ENCODE measurements at regions not wholly inside any gene's neighbourhood (a gene's known extent, or its start where the extent isn't known, plus 50 kb on each side); places are given as distances from the start of the nearest gene placed in this dataset.
"Not testable (repeated sequence)": the region's sequence is repeated elsewhere in the genome, so short reads cannot be mapped to it uniquely, and the experiment has no call there.

DNA sequence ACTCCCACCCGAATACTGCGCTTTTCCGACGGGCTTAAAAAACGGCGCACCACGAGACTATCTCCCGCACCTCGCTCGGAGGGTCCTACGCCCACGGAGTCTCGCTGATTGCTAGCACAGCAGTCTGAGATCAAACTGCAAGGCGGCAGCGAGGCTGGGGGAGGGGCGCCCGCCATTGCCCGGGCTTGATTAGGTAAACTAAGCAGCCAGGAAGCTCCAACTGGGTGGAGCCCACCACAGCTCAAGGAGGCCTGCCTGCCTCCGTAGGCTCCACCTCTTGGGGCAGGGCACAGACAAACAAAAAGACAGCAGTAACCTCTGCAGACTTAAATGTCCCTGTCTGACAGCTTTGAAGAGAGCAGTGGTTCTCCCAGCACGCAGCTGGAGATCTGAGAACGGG is 89.5 kb downstream of the MRPL36 start:
- TF ChIP-seq, protein P1, sequence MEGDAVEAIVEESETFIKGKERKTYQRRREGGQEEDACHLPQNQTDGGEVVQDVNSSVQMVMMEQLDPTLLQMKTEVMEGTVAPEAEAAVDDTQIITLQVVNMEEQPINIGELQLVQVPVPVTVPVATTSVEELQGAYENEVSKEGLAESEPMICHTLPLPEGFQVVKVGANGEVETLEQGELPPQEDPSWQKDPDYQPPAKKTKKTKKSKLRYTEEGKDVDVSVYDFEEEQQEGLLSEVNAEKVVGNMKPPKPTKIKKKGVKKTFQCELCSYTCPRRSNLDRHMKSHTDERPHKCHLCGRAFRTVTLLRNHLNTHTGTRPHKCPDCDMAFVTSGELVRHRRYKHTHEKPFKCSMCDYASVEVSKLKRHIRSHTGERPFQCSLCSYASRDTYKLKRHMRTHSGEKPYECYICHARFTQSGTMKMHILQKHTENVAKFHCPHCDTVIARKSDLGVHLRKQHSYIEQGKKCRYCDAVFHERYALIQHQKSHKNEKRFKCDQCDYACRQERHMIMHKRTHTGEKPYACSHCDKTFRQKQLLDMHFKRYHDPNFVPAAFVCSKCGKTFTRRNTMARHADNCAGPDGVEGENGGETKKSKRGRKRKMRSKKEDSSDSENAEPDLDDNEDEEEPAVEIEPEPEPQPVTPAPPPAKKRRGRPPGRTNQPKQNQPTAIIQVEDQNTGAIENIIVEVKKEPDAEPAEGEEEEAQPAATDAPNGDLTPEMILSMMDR (IDR thresholded peaks at IDR 0.05; ENCODE audit: low read length), result not testable (repeated sequence)
- not testable (repeated sequence) for TF ChIP-seq EZH2 (optimal IDR thresholded peaks at IDR 0.05; ENCODE audit: low read depth, low read length)
